Endothelial cell of umbilical vein (primary cell): ENCODE measurements at regions not wholly inside any gene's neighbourhood (a gene's known extent, or its start where the extent isn't known, plus 50 kb on each side); places are given as distances from the start of the nearest gene placed in this dataset.

Experiments used
- BruUV-seq: library from RNA; stranded (reverse); fragments of 400-500 nt; replicated peaks from 2 replicates; lab custom pipeline; 2021; lab: Mats Ljungman, UMichigan
- CTCF ChIA-PET: fragments of 300-600, 350-600 bp; sonication (Branson Sonifier 250); formaldehyde crosslinking; loops from one replicate; lab custom pipeline; 2021; ENCODE audit warnings: antibody characterized with exemption, inconsistent platforms; lab: Charles Lee
- POLR2A ChIA-PET: fragments of 300-600, 350-600 bp; sonication (Branson Sonifier 250); formaldehyde crosslinking; loops from one replicate; lab custom pipeline; 2021; ENCODE audit warnings: antibody characterized with exemption, inconsistent platforms; lab: Charles Lee
- DNase-seq: peaks from one replicate; pipeline ENCODE4 v3.0.0-alpha.2; 2011; ENCODE audit warnings: low read depth, low spot score
- FAIRE-seq: peaks from 2 replicates; lab custom pipeline; 2011; peaks lifted over from hg19 to GRCh38; lab: Jason Lieb, UNC
- H2AFZ ChIP-seq: 2 replicates; pipeline ENCODE4 v1.6.0; 2012; ENCODE audit warnings: low read depth, low read length, control low read depth, inconsistent platforms
- H3K27ac ChIP-seq: 2 replicates; pipeline ENCODE4 v1.5.1; 2011; ENCODE audit warnings: low read depth, mild to moderate bottlenecking, control low read depth, low read length, moderate library complexity; ENCODE audit not compliant: insufficient read depth
- H3K27me3 ChIP-seq, 2 experiments: 2 replicates each; pipeline versions ENCODE4 v1.6.0 to v1.6.1; 2011; ENCODE audit warnings: low read length in 2 of 2, mixed read lengths in 1 of 2; ENCODE audit not compliant: control insufficient read depth in 2 of 2, insufficient read depth in 2 of 2
- H3K36me3 ChIP-seq, 2 experiments: 2 replicates in 1 of 2; 3 replicates in 1 of 2; pipeline ENCODE4 v1.5.1; 2011; ENCODE audit warnings: low read length in 2 of 2, mild to moderate bottlenecking in 1 of 2, moderate library complexity in 1 of 2; ENCODE audit not compliant: control insufficient read depth in 2 of 2, insufficient read depth in 2 of 2; ENCODE audit errors: extremely low read depth in 1 of 2
- H3K4me1 ChIP-seq: 3 replicates; pipeline ENCODE4 v1.5.1; 2011; ENCODE audit warnings: mild to moderate bottlenecking, low read length; ENCODE audit not compliant: control insufficient read depth, insufficient read depth; ENCODE audit errors: extremely low read depth
- H3K4me2 ChIP-seq: 2 replicates; pipeline ENCODE4 v1.6.1; 2011; ENCODE audit warnings: low read length, control low read depth, mixed read lengths; ENCODE audit not compliant: insufficient read depth
- H3K4me3 ChIP-seq, 3 experiments: fragments of 200-600 bp in 1 of 3; sonication (generic), shearing (Covaris generic) in 1 of 3; replicated peaks in 1 of 3; 2 replicates each; pipeline ENCODE4 v1.5.1; 2011 to 2016; ENCODE audit warnings: control low read depth in 3 of 3, low read length in 3 of 3, mild to moderate bottlenecking in 2 of 3, inconsistent platforms in 1 of 3, low read depth in 1 of 3, moderate library complexity in 1 of 3; ENCODE audit not compliant: insufficient read depth in 1 of 3
- H3K79me2 ChIP-seq: 2 replicates; pipeline ENCODE4 v1.6.0; 2012; ENCODE audit warnings: low read length, inconsistent platforms; ENCODE audit not compliant: control insufficient read depth, insufficient read depth
- H3K9ac ChIP-seq: replicated peaks from 2 replicates; pipeline ENCODE3; 2011; ENCODE audit warnings: low read length, control low read depth; ENCODE audit not compliant: insufficient read depth; ENCODE audit errors: extremely low read depth
- H3K9me1 ChIP-seq: replicated peaks from 3 replicates; pipeline ENCODE4 v1.6.0; 2011; ENCODE audit warnings: mild to moderate bottlenecking, low read length; ENCODE audit not compliant: control insufficient read depth, insufficient read depth; ENCODE audit errors: extremely low read depth
- H3K9me3 ChIP-seq: replicated peaks from 2 replicates; pipeline ENCODE4 v1.5.1; 2012; ENCODE audit warnings: low read length, inconsistent platforms; ENCODE audit not compliant: control insufficient read depth, insufficient read depth
- H4K20me1 ChIP-seq: replicated peaks from 2 replicates; pipeline ENCODE3; 2011; ENCODE audit warnings: mild to moderate bottlenecking, low read length; ENCODE audit not compliant: control insufficient read depth, insufficient read depth; ENCODE audit errors: extremely low read depth
- CTCF ChIP-seq, 2 donors: IDR thresholded peaks; 1 replicate in 1 of 2; 2 replicates in 1 of 2; pipeline ENCODE4 v1.5.1; 2011; ENCODE audit warnings: low read length in 2 of 2, mild to moderate bottlenecking in 2 of 2, moderate library complexity in 2 of 2, control low read depth in 1 of 2, inconsistent platforms in 1 of 2, low read depth in 1 of 2; ENCODE audit not compliant: insufficient read depth in 1 of 2; ENCODE audit errors: extremely low read depth in 1 of 2
- EZH2 ChIP-seq: IDR thresholded peaks from 2 replicates; pipeline ENCODE4 v1.6.1; 2012; ENCODE audit warnings: borderline replicate concordance, low read depth, mild to moderate bottlenecking, moderate library complexity, low read length, inconsistent platforms; ENCODE audit not compliant: severe bottlenecking
- FOS ChIP-seq: IDR thresholded peaks from 2 replicates; pipeline ENCODE4 v1.6.1; 2011; ENCODE audit warnings: mild to moderate bottlenecking, low read length, moderate library complexity, borderline replicate concordance; ENCODE audit not compliant: insufficient read depth
- GATA2 ChIP-seq: IDR thresholded peaks from 2 replicates; pipeline ENCODE4 v1.7.0; 2011; ENCODE audit warnings: low read depth, mild to moderate bottlenecking, moderate library complexity, mixed read lengths, low read length; ENCODE audit not compliant: insufficient read length, insufficient read depth
- JUN ChIP-seq: IDR thresholded peaks from 2 replicates; pipeline ENCODE4 v1.6.1; 2011; ENCODE audit warnings: borderline replicate concordance, low read depth; ENCODE audit not compliant: insufficient read length, insufficient read depth
- MAX ChIP-seq: IDR thresholded peaks from 2 replicates; pipeline ENCODE4 v1.6.1; 2011; ENCODE audit not compliant: insufficient read depth, insufficient read length
- MYC ChIP-seq: IDR thresholded peaks from one replicate; pipeline ENCODE4 v1.6.1; 2011; ENCODE audit warnings: mild to moderate bottlenecking, low read depth, low read length
- POLR2A ChIP-seq: IDR thresholded peaks from 2 replicates; pipeline ENCODE4 v1.6.1; 2012; ENCODE audit warnings: low read depth, mild to moderate bottlenecking, control low read depth, low read length
- POLR2AphosphoS5 ChIP-seq: IDR thresholded peaks from 2 replicates; pipeline ENCODE4 v1.6.1; 2012; ENCODE audit warnings: low read depth, mild to moderate bottlenecking, control low read depth, low read length, moderate library complexity; ENCODE audit not compliant: insufficient read depth
- dilution Hi-C: fragments of 300-500 bp; cut with MboI; formaldehyde crosslinking; loops from one replicate; pipeline ENCODE4 v1.15.0; 2019; ENCODE audit warnings: low sequenced_read_pairs; ENCODE audit not compliant: extremely low pct_ligation_motif_present
- intact Hi-C: fragments of 100-400 bp; cut with micrococcal nuclease; formaldehyde crosslinking; loops from one replicate; pipeline ENCODE4 v1.10.0; 2022

- Histone ChIP-seq H3K4me2 (no peak overlapping the region), H2AFZ (no peak overlapping the region), H3K79me2 (no peaks in the 10 kb centered on the region), H3K36me3 (no peaks in the 10 kb centered on the region), H3K9ac (no peak overlapping the region), H3K27ac (no peak overlapping the region), H3K27me3 (no peaks in the 10 kb centered on the region), H4K20me1 (no peaks in the 10 kb centered on the region), H3K9me3 (no peaks in the 10 kb centered on the region), H3K4me1 (no peaks in the 10 kb centered on the region), H3K4me3 (no peak overlapping the region), H3K9me1 (no peaks in the 10 kb centered on the region)
- CTCF ChIA-PET: no interaction called here
- TF ChIP-seq POLR2A: no peak
- TF ChIP-seq JUN: no peak
- TF ChIP-seq POLR2AphosphoS5: no peak
- no peak for TF ChIP-seq CTCF (IDR thresholded peaks at IDR 0.05; ENCODE audit: extremely low read depth in 1 of 2, insufficient read depth in 1 of 2, low read depth in 1 of 2, low read length in 2 of 2)
- no peak for TF ChIP-seq EZH2
- no peak for TF ChIP-seq MAX
- TF ChIP-seq FOS: no peak
- TF ChIP-seq MYC: no peak
- no peak for TF ChIP-seq GATA2
- dilution Hi-C loops (no loop called here), intact Hi-C loops (loop anchor here (10.0 kb wide), 1 partner anchor 188 kb away; no protein-coding TSS in a partner anchor)
- FAIRE-seq (no peak), DNase-seq (no peak)
- no TSS peak for BruUV-seq
- POLR2A ChIA-PET: no interaction called here
Observed at GRCh38 chr7:29657288-29657687, 93.7 kb downstream of the PRR15 start.
